ENCODE measurements at regions not wholly inside any gene's neighbourhood (a gene's known extent, or its start where the extent isn't known, plus 50 kb on each side); places are given as distances from the start of the nearest gene placed in this dataset.

DNA sequence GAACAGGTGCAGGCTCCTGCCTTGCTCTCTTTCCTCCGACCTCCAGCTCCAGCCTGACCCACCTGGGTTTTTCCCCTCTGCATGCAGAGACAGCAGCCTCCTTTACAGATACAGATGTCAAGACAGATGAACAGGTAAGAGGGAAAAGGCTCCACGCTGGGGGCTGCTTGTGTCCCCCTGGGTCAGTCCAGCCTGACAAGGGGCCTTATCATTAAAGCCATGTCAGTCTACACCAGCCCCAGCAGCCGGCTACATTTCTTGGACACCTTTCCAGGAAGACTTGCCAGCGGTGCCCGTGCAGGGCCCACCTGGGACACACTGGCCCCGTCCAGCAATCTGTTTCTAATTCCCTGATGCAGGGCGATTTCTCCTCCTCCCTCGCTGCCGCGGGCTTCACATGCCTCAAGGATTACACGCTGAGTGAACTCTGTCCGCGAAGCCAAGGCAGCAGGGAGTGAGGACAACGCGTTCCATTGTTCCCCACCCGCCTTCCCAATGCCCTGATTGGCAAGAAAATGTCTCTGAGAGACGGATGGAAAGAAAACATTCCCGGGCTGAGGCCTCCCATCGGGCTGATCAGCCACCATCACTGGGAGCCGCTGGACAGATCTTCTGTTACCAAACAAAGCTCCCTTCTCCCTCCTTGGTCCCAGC, 184.7 kb downstream of the C16orf95 start:
- peaks cover 4% of the 10 kb centered on the region for H3K9me3 ChIP-seq (ENCODE audit: control insufficient read depth, insufficient read depth, low read length)
- DNase-seq (ENCODE audit: low read depth in 4 of 6, low spot score in 6 of 6), result peak in 3 of 6 donors; percentile 49 to 91 (median 71)
- peaks cover 32% of the 10 kb centered on the region for H3K4me1 ChIP-seq (ENCODE audit: control insufficient read depth, insufficient read depth, low read length)
- no peak overlapping the region for H3K4me3 ChIP-seq (ENCODE audit: low read depth, low read length)
- H3K27ac ChIP-seq (ENCODE audit: low read depth, low read length), result peak overlapping the region; percentile 67
- H3K27me3 ChIP-seq (ENCODE audit: control insufficient read depth, insufficient read depth, low read length), result peaks cover 2% of the 10 kb centered on the region
- H3K36me3 ChIP-seq (ENCODE audit: control insufficient read depth, insufficient read depth, low read length), result no peaks in the 10 kb centered on the region
- WGBS (ENCODE audit: insufficient coverage), result 19% methylated on average over 19 of the region's 20 CpGs

GRCh38 chr16:87133112-87133850, 183.9 kb downstream of the C16orf95 start:
- peaks cover 2% of the 10 kb centered on the region for H3K27me3 ChIP-seq (ENCODE audit: control insufficient read depth, insufficient read depth, low read length)
- H3K27ac ChIP-seq (ENCODE audit: low read depth, low read length), result peak overlapping the region; percentile 67
- peaks cover 4% of the 10 kb centered on the region for H3K9me3 ChIP-seq (ENCODE audit: control insufficient read depth, insufficient read depth, low read length)
- H3K4me3 ChIP-seq (ENCODE audit: low read depth, low read length), result no peak overlapping the region
- peak in 1 of 6 donors; percentile 18 for DNase-seq (ENCODE audit: low read depth in 4 of 6, low spot score in 6 of 6)
- peaks cover 25% of the 10 kb centered on the region for H3K4me1 ChIP-seq (ENCODE audit: control insufficient read depth, insufficient read depth, low read length)
- WGBS (ENCODE audit: insufficient coverage), result 81% methylated on average over 11 of the region's 21 CpGs
- no peaks in the 10 kb centered on the region for H3K36me3 ChIP-seq (ENCODE audit: control insufficient read depth, insufficient read depth, low read length)

DNA sequence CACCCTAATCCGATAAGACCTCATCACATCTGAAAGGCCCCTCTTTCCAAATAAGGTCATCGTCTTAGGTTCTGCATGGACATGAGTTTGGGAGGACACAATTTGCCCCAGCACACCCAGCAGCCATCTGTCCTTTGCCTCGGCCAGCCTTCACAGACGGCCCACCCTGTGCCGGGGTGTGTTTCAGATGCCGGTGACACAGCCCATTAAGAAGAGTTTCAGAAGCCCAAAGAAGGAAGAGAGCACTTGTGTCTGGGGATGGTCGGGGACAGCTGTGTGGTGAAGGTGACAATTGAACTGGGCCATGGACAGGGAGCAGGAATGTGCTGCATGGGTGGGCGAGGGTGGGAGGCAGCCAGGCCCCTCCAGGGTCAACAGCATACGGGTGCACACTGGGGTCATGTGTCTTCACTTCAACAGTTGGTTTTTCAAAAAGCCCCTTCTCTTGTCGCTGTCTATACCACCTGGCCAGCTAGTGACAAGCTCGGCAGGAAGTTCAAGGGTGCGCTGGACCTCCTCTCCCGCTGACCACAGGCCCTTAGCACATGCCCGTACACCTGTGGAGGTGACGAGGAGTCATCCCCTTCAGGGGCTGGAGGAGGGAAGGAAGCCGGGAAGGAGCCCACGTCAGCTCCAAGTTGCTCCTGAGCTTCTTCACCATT, 183.1 kb downstream of the C16orf95 start:
- Histone ChIP-seq H3K27ac (ENCODE audit: low read depth, low read length) (peak overlapping the region; percentile 36), H3K27me3 (ENCODE audit: control insufficient read depth, insufficient read depth, low read length) (peaks cover 2% of the 10 kb centered on the region), H3K4me3 (ENCODE audit: low read depth, low read length) (no peak overlapping the region), H3K9me3 (ENCODE audit: control insufficient read depth, insufficient read depth, low read length) (no peaks in the 10 kb centered on the region), H3K36me3 (ENCODE audit: control insufficient read depth, insufficient read depth, low read length) (no peaks in the 10 kb centered on the region), H3K4me1 (ENCODE audit: control insufficient read depth, insufficient read depth, low read length) (peaks cover 22% of the 10 kb centered on the region)
- no peak for DNase-seq (ENCODE audit: low read depth in 4 of 6, low spot score in 6 of 6)
- WGBS (ENCODE audit: insufficient coverage), result 92% methylated on average over 16 of the region's 17 CpGs

- peak in 1 of 6 donors; percentile 54 for DNase-seq (ENCODE audit: low read depth in 4 of 6, low spot score in 6 of 6)
- Histone ChIP-seq H3K9me3 (ENCODE audit: control insufficient read depth, insufficient read depth, low read length) (no peaks in the 10 kb centered on the region), H3K27ac (ENCODE audit: low read depth, low read length) (peak overlapping the region; percentile 36), H3K36me3 (ENCODE audit: control insufficient read depth, insufficient read depth, low read length) (no peaks in the 10 kb centered on the region), H3K4me3 (ENCODE audit: low read depth, low read length) (no peak overlapping the region), H3K4me1 (ENCODE audit: control insufficient read depth, insufficient read depth, low read length) (peaks cover 22% of the 10 kb centered on the region), H3K27me3 (ENCODE audit: control insufficient read depth, insufficient read depth, low read length) (peaks cover 2% of the 10 kb centered on the region)
- WGBS (ENCODE audit: insufficient coverage), result 53% methylated on average over 6 of the region's 7 CpGs
Measured at GRCh38 chr16:87134628-87134995, 182.6 kb downstream of the C16orf95 start.

DNA sequence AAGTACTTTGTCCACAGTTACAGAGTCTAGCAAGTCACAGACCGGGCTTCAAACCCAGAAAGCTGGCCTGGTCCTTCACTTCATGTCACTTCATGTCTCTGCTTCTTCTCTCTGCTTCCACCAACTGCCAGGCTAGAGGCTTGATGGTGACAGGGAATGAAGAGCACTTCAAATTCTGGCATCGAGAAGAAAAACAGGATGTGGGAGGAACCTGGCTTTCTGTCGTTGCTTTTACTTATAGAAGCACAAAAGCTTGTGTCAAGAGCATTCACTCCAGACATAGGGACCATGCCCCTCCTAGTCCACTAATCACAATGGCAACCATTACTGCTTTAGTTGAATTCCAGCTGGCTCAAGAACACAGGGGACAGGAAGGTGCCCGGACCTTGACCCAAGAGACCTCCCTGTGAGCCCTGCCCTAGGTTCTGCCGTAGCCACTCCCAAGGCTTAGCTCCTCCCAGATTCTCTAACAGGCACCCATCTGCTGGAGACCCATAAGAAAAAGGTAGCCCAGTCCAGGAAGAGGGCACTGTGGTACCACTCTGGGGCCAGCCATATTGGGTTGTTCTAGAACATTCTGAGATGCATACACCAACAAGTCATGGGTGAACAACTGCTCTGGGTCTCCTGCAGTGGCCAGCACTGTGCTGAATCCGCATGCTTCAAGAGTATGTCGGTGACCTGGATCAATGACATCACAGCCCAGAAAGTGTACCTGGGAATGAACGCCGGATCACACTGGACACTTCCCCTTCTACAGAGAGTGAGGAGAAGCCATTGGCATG, 181.8 kb downstream of the C16orf95 start:
- Histone ChIP-seq H3K9me3 (ENCODE audit: control insufficient read depth, insufficient read depth, low read length) (no peaks in the 10 kb centered on the region), H3K4me3 (ENCODE audit: low read depth, low read length) (no peak overlapping the region), H3K4me1 (ENCODE audit: control insufficient read depth, insufficient read depth, low read length) (peaks cover 26% of the 10 kb centered on the region), H3K36me3 (ENCODE audit: control insufficient read depth, insufficient read depth, low read length) (peaks cover 2% of the 10 kb centered on the region), H3K27me3 (ENCODE audit: control insufficient read depth, insufficient read depth, low read length) (peaks cover 2% of the 10 kb centered on the region), H3K27ac (ENCODE audit: low read depth, low read length) (peak overlapping the region; percentile 47)
- WGBS (ENCODE audit: insufficient coverage), result 70% methylated on average over 7 of the region's 9 CpGs
- DNase-seq (ENCODE audit: low read depth in 4 of 6, low spot score in 6 of 6), result no peak

DNA sequence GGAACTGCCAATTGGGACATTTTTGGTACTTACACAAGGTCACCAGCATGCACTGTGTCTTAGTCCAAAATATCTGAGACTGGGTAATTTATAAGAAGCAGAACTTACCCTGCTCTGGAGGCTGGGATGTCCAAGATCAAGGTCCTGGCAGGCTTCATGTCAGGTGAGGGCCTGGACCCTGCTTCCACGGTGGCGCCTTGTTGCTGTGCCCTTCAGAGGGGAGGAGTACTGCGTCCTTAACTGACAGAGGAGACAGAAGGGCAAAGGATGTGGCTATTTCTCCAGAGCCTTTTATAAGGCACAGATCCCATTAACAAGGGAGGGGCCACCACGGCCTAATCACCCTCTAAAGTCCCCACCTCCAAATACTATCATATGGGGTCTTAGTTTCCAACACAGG, 178.9 kb downstream of the C16orf95 start:
- Histone ChIP-seq H3K27ac (ENCODE audit: low read depth, low read length) (no peak overlapping the region), H3K27me3 (ENCODE audit: control insufficient read depth, insufficient read depth, low read length) (no peaks in the 10 kb centered on the region), H3K36me3 (ENCODE audit: control insufficient read depth, insufficient read depth, low read length) (peaks cover 4% of the 10 kb centered on the region), H3K4me3 (ENCODE audit: low read depth, low read length) (no peak overlapping the region), H3K4me1 (ENCODE audit: control insufficient read depth, insufficient read depth, low read length) (peaks cover 16% of the 10 kb centered on the region), H3K9me3 (ENCODE audit: control insufficient read depth, insufficient read depth, low read length) (no peaks in the 10 kb centered on the region)
- 100% methylated on average over 2 of the region's 4 CpGs for WGBS (ENCODE audit: insufficient coverage)
- no peak for DNase-seq (ENCODE audit: low read depth in 4 of 6, low spot score in 6 of 6)

DNA sequence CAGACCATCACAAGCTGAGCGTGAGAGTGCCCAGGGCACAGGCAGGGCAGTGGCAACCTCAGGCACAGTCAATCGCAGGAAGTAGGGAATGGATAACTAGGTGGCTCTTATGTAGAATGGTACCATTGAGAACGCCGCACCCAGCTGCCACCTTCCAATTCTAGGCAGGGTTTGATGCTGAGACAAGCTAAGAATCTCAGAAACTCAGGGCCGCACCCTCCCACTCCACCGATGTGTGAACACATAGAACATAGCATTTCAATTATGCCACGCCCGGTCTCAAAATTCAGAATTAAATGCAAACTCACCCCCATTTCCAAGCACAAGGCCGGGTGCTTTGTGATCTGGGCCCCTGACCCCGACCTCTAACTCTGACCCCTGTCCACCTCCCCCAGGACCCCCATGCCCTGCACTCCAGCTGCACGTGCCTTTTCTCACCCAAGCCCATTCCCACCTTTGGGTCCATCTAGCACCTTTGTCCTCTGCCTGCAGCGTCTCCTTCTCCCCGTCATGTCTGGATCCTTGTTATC, 178.4 kb downstream of the C16orf95 start:
- no peak for DNase-seq (ENCODE audit: low read depth in 4 of 6, low spot score in 6 of 6)
- Histone ChIP-seq H3K4me3 (ENCODE audit: low read depth, low read length) (no peak overlapping the region), H3K27me3 (ENCODE audit: control insufficient read depth, insufficient read depth, low read length) (no peaks in the 10 kb centered on the region), H3K27ac (ENCODE audit: low read depth, low read length) (no peak overlapping the region), H3K9me3 (ENCODE audit: control insufficient read depth, insufficient read depth, low read length) (no peaks in the 10 kb centered on the region), H3K4me1 (ENCODE audit: control insufficient read depth, insufficient read depth, low read length) (peaks cover 18% of the 10 kb centered on the region), H3K36me3 (ENCODE audit: control insufficient read depth, insufficient read depth, low read length) (peaks cover 6% of the 10 kb centered on the region)
- 84% methylated on average over 12 of the region's 13 CpGs for WGBS (ENCODE audit: insufficient coverage)

DNA sequence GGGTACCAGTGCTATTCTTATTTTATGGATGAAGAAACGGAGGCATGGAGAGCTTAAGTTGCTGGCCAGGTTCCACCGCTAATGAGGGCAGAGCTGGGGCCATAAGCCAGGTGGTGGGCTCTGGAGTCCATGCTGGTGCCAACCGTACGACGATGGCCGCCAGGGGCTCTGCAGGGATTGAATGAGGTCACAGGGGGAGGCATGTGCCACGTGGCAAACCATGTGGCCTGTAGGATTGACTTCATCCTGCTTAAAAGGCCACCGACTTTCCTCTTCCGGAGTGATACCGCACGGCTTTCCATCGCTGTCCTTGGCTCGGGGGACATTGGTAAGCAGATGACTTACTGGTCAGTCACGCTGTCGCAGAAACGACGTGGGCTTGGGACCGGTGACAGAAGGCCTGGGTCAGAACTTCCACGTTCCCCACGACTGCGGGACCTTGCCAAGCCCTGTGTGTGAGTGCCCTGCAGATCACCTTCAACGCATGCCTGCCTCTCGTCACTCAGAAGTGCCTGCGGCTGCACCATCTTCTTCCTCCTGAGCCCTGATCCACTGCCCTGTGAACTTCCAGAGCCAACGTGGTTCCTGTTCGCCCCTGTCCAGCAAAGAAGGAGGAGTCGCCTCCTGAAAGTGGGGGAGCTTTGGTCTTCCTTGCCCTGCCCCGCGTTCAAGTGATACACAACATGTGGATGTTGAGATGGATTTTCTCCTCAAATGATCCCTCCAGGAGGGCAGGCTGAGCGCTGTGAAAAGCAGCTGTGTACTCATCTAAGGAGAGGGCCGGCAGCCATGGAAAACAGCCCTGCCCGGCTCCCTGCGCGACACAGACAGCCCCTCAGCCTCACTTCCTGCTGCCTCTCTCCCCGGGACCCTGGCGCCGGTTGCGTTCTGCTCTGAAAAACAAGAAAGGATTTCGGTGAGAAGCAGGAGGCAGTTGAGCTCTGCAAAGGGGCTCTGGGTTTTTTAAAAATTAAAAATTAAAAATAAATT, 176.7 kb downstream of the C16orf95 start:
- peaks cover 6% of the 10 kb centered on the region for H3K36me3 ChIP-seq (ENCODE audit: control insufficient read depth, insufficient read depth, low read length)
- peaks cover 14% of the 10 kb centered on the region for H3K4me1 ChIP-seq (ENCODE audit: control insufficient read depth, insufficient read depth, low read length)
- 78% methylated on average over 32 of the region's 39 CpGs for WGBS (ENCODE audit: insufficient coverage)
- peak overlapping the region; percentile 75 for H3K27ac ChIP-seq (ENCODE audit: low read depth, low read length)
- peak in 2 of 6 donors; percentile 31 to 82 for DNase-seq (ENCODE audit: low read depth in 4 of 6, low spot score in 6 of 6)
- no peak overlapping the region for H3K4me3 ChIP-seq (ENCODE audit: low read depth, low read length)
- no peaks in the 10 kb centered on the region for H3K9me3 ChIP-seq (ENCODE audit: control insufficient read depth, insufficient read depth, low read length)
- no peaks in the 10 kb centered on the region for H3K27me3 ChIP-seq (ENCODE audit: control insufficient read depth, insufficient read depth, low read length)
